Lower leg skin (tissue), 3 donors: ENCODE measurements at regions not wholly inside any gene's neighbourhood (a gene's known extent, or its start where the extent isn't known, plus 50 kb on each side); places are given as distances from the start of the nearest gene placed in this dataset.

Experiments
- CTCF ChIP-seq, 3 donors: fragments of 450-650 bp; IDR thresholded peaks; one replicate each; pipeline ENCODE4 v1.5.1; 2016; ENCODE audit warnings: antibody characterized with exemption in 3 of 3, mild to moderate bottlenecking in 3 of 3, moderate library complexity in 2 of 3
- POLR2A ChIP-seq, 2 donors: fragments of 450-650 bp; IDR thresholded peaks; one replicate each; pipeline ENCODE4 v1.6.1; 2016 to 2017; ENCODE audit warnings: antibody characterized with exemption in 2 of 2, mild to moderate bottlenecking in 1 of 2, moderate library complexity in 1 of 2

GRCh38 chr7:69448071-69448470 is 150.2 kb upstream of the AUTS2 start:
- no peak for TF ChIP-seq CTCF (IDR thresholded peaks at IDR 0.05)
- no peak for TF ChIP-seq POLR2A (IDR thresholded peaks at IDR 0.05)
